Activated CD8-positive, alpha-beta T cell treated with anti-CD3 and anti-CD28 coated beads for 36 hours (primary cell): ENCODE measurements at regions not wholly inside any gene's neighbourhood (a gene's known extent, or its start where the extent isn't known, plus 50 kb on each side); places are given as distances from the start of the nearest gene placed in this dataset.

Experiments used
- ATAC-seq: fragments of 200-7000 bp; cut with Tn5 transposase; one replicate; pipeline ENCODE4 v1.10.0; 2021; ENCODE audit warnings: mild to moderate bottlenecking, moderate library complexity
- CTCF ChIA-PET: fragments of 350-600 bp; sonication (Branson Sonifier 250); formaldehyde crosslinking; loops from one replicate; lab custom pipeline; 2021; ENCODE audit warnings: antibody characterized with exemption; lab: Charles Lee
- POLR2A ChIA-PET: fragments of 350-600 bp; sonication (Branson Sonifier 250); formaldehyde crosslinking; loops from one replicate; lab custom pipeline; 2021; ENCODE audit warnings: antibody characterized with exemption; lab: Charles Lee
- DNase-seq: peaks from one replicate; pipeline ENCODE4 v3.0.0-alpha.2; 2020
- H3K27ac Mint-ChIP-seq: one replicate; pipeline ENCODE4 v1.8.0; 2021; ENCODE audit warnings: mild to moderate bottlenecking, mixed read lengths
- H3K27me3 Mint-ChIP-seq: one replicate; pipeline ENCODE4 v1.8.0; 2021; ENCODE audit warnings: mixed read lengths
- H3K36me3 Mint-ChIP-seq: one replicate; pipeline ENCODE4 v1.8.0; 2021; ENCODE audit warnings: low read depth, mixed read lengths
- H3K4me1 Mint-ChIP-seq: one replicate; pipeline ENCODE4 v1.8.0; 2021; ENCODE audit warnings: low read depth, mixed read lengths
- H3K4me3 Mint-ChIP-seq: one replicate; pipeline ENCODE4 v1.8.0; 2021; ENCODE audit warnings: mild to moderate bottlenecking, moderate library complexity, mixed read lengths
- H3K9me3 Mint-ChIP-seq: one replicate; pipeline ENCODE4 v1.8.0; 2021; ENCODE audit warnings: mixed read lengths
- intact Hi-C: fragments of 100-400 bp; cut with micrococcal nuclease; formaldehyde crosslinking; loops from one replicate; pipeline ENCODE4 v1.10.0; 2022
- TF ChIP-seq, protein P1 (sequence below): fragments of 200-600 bp; IDR thresholded peaks from one replicate; pipeline ENCODE4 v1.8.0; 2022; ENCODE audit warnings: antibody characterized with exemption, mild to moderate bottlenecking

DNA sequence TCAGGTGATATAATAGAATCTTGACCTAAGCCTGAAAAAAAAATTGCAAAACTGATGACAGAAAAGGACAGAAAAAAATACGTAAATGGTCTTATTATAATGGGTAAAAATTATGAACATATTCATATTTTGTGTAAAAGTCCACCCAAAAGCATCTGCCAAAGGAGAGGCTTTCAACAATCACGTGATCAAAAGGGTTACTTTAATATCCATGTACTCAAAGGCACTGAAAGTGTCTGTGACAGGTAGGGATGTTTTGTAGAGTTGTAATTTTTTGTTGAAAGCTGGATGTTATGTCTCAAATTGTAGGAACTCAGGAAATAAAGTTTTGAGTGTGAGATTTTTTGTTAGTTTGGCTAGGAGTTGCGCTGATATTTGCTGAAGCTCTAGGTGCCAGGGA, 144.8 kb upstream of the GALNTL6 start:
- H3K36me3 Mint-ChIP-seq: no peaks in the 10 kb centered on the region
- POLR2A ChIA-PET: no interaction called here
- no peak for ATAC-seq

DNA sequence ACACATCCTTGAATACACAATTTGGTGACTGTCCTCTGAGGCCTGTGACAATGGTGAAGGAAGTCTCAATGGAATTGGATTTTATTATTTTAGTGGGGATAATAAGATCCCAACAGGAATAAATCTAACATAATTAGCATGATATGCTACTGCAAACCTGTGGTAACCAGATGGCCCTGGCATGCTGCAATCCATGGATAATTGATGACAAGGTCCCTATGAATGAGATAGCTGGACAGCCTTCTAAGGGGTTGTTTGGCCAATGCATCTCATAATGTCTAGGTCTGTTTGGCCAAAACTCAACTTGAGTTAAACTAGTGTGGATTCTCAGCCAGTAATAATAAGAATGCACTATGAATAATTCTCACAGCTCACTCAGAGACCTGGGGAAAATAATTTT, 145.3 kb upstream of the GALNTL6 start:
- no peak for DNase-seq
- no peaks in the 10 kb centered on the region for H3K36me3 Mint-ChIP-seq
- no peaks in the 10 kb centered on the region for H3K4me1 Mint-ChIP-seq
- no peak overlapping the region for H3K27ac Mint-ChIP-seq
- TF ChIP-seq, protein P1, sequence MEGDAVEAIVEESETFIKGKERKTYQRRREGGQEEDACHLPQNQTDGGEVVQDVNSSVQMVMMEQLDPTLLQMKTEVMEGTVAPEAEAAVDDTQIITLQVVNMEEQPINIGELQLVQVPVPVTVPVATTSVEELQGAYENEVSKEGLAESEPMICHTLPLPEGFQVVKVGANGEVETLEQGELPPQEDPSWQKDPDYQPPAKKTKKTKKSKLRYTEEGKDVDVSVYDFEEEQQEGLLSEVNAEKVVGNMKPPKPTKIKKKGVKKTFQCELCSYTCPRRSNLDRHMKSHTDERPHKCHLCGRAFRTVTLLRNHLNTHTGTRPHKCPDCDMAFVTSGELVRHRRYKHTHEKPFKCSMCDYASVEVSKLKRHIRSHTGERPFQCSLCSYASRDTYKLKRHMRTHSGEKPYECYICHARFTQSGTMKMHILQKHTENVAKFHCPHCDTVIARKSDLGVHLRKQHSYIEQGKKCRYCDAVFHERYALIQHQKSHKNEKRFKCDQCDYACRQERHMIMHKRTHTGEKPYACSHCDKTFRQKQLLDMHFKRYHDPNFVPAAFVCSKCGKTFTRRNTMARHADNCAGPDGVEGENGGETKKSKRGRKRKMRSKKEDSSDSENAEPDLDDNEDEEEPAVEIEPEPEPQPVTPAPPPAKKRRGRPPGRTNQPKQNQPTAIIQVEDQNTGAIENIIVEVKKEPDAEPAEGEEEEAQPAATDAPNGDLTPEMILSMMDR: no peak
- no peak for ATAC-seq
- H3K4me3 Mint-ChIP-seq: no peak overlapping the region
- no peaks in the 10 kb centered on the region for H3K9me3 Mint-ChIP-seq
- ChIA-PET POLR2A (no interaction called here), CTCF (no interaction called here)
- intact Hi-C loops: no loop called here
- H3K27me3 Mint-ChIP-seq: no peaks in the 10 kb centered on the region

More for the DNA sequence above, 144.8 kb upstream of the GALNTL6 start:
- Mint-ChIP-seq H3K4me1 (no peaks in the 10 kb centered on the region), H3K27ac (no peak overlapping the region), H3K27me3 (no peaks in the 10 kb centered on the region), H3K9me3 (no peaks in the 10 kb centered on the region), H3K4me3 (no peak overlapping the region)
- DNase-seq: no peak
- CTCF ChIA-PET: no interaction called here
- intact Hi-C loops: no loop called here
- TF ChIP-seq, protein P1: no peak

DNA sequence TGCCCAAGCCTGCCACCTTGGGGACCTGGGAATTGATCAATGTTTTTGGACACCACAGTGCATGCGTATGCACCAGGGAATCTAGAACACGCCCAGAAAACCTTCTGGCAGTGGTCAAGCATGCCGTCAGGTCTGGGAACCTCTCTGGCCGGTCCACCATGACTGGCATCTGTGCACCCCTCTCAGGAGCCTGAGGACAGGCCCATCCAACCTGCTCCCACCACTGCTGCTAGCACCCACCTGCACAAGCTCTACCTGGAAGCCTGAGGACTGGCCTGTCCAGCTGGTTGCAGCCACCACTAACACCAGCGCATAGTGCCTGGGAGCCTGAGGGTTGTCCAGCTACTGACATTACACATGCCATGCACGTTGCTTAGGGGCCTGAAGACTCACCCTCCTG, 162.1 kb upstream of the GALNTL6 start:
- intact Hi-C loops: no loop called here
- no peaks in the 10 kb centered on the region for H3K27me3 Mint-ChIP-seq

DNA sequence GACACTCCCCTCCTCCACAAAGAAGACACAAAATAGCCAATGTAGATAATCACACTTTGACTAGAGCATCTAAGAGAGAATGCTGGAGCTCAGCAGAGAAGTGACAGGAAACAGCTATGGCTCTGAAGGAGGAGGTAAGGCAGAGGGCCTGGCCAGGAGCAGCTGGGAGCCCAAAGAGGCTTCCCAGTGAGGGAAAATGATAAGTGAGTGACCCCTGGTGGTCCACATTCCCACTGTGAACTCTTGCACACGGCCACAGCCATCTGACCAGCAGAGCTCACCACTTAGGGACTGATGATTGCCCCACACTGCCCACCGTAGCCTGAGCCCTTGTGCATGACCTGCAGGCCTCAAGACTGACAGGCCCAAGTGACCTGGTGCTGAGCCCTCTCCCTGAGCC, 162.7 kb upstream of the GALNTL6 start:
- intact Hi-C loops: no loop called here
- no peak for ATAC-seq
- no peaks in the 10 kb centered on the region for H3K36me3 Mint-ChIP-seq
- no peaks in the 10 kb centered on the region for H3K9me3 Mint-ChIP-seq
- no peak for DNase-seq
- no peaks in the 10 kb centered on the region for H3K4me1 Mint-ChIP-seq
- TF ChIP-seq, protein P1: no peak
- ChIA-PET POLR2A (interaction anchor here (0.6 kb wide), 1 partner anchor 62 kb away, joined by 3 read pairs; no protein-coding TSS in a partner anchor), CTCF (no interaction called here)
- H3K4me3 Mint-ChIP-seq: no peak overlapping the region
- no peaks in the 10 kb centered on the region for H3K27me3 Mint-ChIP-seq
- H3K27ac Mint-ChIP-seq: no peak overlapping the region

More for the DNA sequence above, 162.1 kb upstream of the GALNTL6 start:
- DNase-seq (no peak), ATAC-seq (no peak)
- POLR2A ChIA-PET: no interaction called here
- H3K4me3 Mint-ChIP-seq: no peak overlapping the region
- CTCF ChIA-PET: no interaction called here
- H3K36me3 Mint-ChIP-seq: no peaks in the 10 kb centered on the region
- H3K27ac Mint-ChIP-seq: no peak overlapping the region
- TF ChIP-seq, protein P1: no peak
- no peaks in the 10 kb centered on the region for H3K4me1 Mint-ChIP-seq
- no peaks in the 10 kb centered on the region for H3K9me3 Mint-ChIP-seq

DNA sequence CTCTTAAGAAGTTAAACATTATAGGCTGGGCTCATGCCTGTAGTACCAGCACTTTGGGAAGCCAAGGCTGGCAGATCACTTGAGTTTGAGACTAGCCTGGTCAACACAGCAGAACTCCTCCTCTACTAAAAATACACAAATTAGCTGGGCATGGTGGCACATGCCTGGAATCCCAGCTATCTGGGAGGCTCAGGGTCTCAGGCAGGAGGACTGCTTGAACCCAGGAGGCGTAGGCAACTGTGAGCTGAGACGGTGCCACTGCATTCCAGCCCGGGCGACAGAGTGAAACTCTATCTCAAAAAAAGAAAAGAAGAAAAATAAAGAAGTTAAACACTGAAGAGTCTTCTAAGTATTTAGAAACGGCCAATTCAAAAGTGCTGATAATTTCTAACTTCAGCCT, 164.3 kb upstream of the GALNTL6 start:
- intact Hi-C loops: no loop called here
- TF ChIP-seq, protein P1: no peak
- Mint-ChIP-seq H3K27ac (no peak overlapping the region), H3K27me3 (no peaks in the 10 kb centered on the region), H3K4me3 (no peak overlapping the region), H3K36me3 (no peaks in the 10 kb centered on the region), H3K4me1 (no peaks in the 10 kb centered on the region), H3K9me3 (no peaks in the 10 kb centered on the region)
- DNase-seq: no peak
- ChIA-PET CTCF (interaction anchor here (1.3 kb wide), 1 partner anchor 13 kb away, joined by 3 read pairs; no protein-coding TSS in a partner anchor), POLR2A (no interaction called here)
- no peak for ATAC-seq
